Testis (tissue), 2 donors: ENCODE measurements at regions not wholly inside any gene's neighbourhood (a gene's known extent, or its start where the extent isn't known, plus 50 kb on each side); places are given as distances from the start of the nearest gene placed in this dataset.

Experiments
- POLR2A ChIP-seq: fragments of 450-650 bp; IDR thresholded peaks from one replicate; pipeline ENCODE4 v1.6.1; 2017; ENCODE audit warnings: antibody characterized with exemption, mild to moderate bottlenecking, moderate library complexity
- TF ChIP-seq, protein P1 (sequence below), 3 experiments: fragments of 450-650 bp in 2 of 3; fragments of 200-600 bp in 1 of 3; sonication (generic) in 1 of 3; IDR thresholded peaks; one replicate each; pipeline ENCODE4 v1.5.1; 2016 to 2019; ENCODE audit warnings: antibody characterized with exemption in 3 of 3, mild to moderate bottlenecking in 2 of 3, moderate library complexity in 1 of 3

DNA sequence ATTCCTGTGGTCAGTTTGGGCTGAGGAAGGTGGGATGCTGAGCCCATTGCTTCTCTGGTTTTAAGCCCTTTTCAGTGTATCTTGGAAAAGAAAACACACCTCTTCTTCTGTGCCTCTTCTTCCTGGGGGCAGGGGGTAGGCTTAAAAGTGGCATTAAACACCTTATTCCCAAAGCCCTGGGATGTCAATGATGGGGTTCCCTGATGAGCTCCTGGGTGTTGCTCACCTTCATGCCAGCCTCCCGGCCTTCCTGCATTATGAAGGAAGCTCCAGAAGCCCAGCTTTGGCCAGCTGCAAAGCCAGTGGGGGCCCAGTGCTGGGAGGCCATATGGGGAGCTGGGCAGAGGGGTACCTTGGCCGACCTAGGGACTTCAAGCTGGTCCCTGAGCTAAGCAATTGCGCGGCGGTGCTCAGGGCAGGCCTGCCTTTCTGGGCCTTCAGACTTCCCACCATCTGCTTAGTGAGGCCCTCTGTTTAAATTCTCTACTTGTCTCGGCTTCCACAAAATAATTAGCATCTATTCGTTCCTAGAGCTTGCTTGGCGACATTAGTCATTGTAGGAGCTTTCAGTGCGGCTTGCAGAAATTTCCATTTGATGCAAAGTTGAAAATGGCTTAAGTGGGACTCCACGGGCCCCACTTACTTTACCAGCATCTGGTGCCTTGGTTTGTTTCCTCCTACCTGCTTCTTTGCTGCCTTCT is 121.7 kb upstream of the NLRP1 start:
- TF ChIP-seq, protein P1, sequence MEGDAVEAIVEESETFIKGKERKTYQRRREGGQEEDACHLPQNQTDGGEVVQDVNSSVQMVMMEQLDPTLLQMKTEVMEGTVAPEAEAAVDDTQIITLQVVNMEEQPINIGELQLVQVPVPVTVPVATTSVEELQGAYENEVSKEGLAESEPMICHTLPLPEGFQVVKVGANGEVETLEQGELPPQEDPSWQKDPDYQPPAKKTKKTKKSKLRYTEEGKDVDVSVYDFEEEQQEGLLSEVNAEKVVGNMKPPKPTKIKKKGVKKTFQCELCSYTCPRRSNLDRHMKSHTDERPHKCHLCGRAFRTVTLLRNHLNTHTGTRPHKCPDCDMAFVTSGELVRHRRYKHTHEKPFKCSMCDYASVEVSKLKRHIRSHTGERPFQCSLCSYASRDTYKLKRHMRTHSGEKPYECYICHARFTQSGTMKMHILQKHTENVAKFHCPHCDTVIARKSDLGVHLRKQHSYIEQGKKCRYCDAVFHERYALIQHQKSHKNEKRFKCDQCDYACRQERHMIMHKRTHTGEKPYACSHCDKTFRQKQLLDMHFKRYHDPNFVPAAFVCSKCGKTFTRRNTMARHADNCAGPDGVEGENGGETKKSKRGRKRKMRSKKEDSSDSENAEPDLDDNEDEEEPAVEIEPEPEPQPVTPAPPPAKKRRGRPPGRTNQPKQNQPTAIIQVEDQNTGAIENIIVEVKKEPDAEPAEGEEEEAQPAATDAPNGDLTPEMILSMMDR (IDR thresholded peaks at IDR 0.05) = no peak
- TF ChIP-seq POLR2A = no peak
